HEK293 (cell line): ENCODE measurements at regions not wholly inside any gene's neighbourhood (a gene's known extent, or its start where the extent isn't known, plus 50 kb on each side); places are given as distances from the start of the nearest gene placed in this dataset.
"Not testable (repeated sequence)": the region's sequence is repeated elsewhere in the genome, so short reads cannot be mapped to it uniquely, and the experiment has no call there.

ENCODE experiments used
- CTCF ChIA-PET: fragments of 350-600 bp; formaldehyde crosslinking; extraction: SDS; loops from one replicate; lab custom pipeline; 2021; ENCODE audit warnings: antibody characterized with exemption; lab: Yijun Ruan, JAX
- POLR2A ChIA-PET: fragments of 300-600 bp; formaldehyde crosslinking; extraction: SDS; loops from one replicate; lab custom pipeline; 2020; ENCODE audit warnings: antibody characterized with exemption, inconsistent platforms; lab: Yijun Ruan, JAX
- H3K27ac ChIP-seq: fragments of 200-500 bp; sonication (Bioruptor generic); 2 replicates; pipeline ENCODE4 v1.5.1; 2014; ENCODE audit warnings: low read depth, low read length, control low read depth, inconsistent platforms; ENCODE audit errors: extremely low read depth
- H3K36me3 ChIP-seq, 2 experiments: fragments of 200-500 bp in 1 of 2; sonication (Bioruptor generic) in 1 of 2; 1 replicate in 1 of 2; 2 replicates in 1 of 2; pipeline ENCODE4 v1.5.1; 2014 to 2017; ENCODE audit warnings: inconsistent platforms in 2 of 2, low read length in 2 of 2; ENCODE audit not compliant: control insufficient read depth in 2 of 2, insufficient read depth in 1 of 2
- H3K4me1 ChIP-seq: fragments of 200-500 bp; sonication (Bioruptor generic); 2 replicates; pipeline ENCODE4 v1.5.1; 2014; ENCODE audit warnings: mild to moderate bottlenecking, low read length, inconsistent platforms; ENCODE audit not compliant: control insufficient read depth, insufficient read depth
- H3K4me3 ChIP-seq: 2 replicates; pipeline ENCODE4 v1.5.1; 2011; ENCODE audit warnings: low read depth, mild to moderate bottlenecking, control low read depth, low read length, moderate library complexity
- H3K9me3 ChIP-seq: fragments of 200-500 bp; sonication (Bioruptor generic); 2 replicates; pipeline ENCODE4 v1.5.1; 2014; ENCODE audit warnings: low read depth, low read length, inconsistent platforms; ENCODE audit not compliant: control insufficient read depth, insufficient read depth
- FEZF1 ChIP-seq: fragments of 450-650 bp; formaldehyde crosslinking; IDR thresholded peaks from 2 replicates; pipeline ENCODE4 v1.5.1; 2016; ENCODE audit warnings: missing biosample characterization, missing genetic modification characterization
- MEIS1 ChIP-seq: sonication (generic); formaldehyde crosslinking; IDR thresholded peaks from 2 replicates; pipeline ENCODE4 v1.8.1; 2022; ENCODE audit warnings: missing genetic modification reagents, mild to moderate bottlenecking, borderline replicate concordance
- PRDM10 ChIP-seq: fragments of 450-650 bp; formaldehyde crosslinking; IDR thresholded peaks from 2 replicates; pipeline ENCODE4 v1.5.1; 2016; ENCODE audit warnings: missing biosample characterization, missing genetic modification characterization
- REPIN1 ChIP-seq: fragments of 450-650 bp; formaldehyde crosslinking; IDR thresholded peaks from 2 replicates; pipeline ENCODE4 v1.5.1; 2017; ENCODE audit warnings: missing biosample characterization, missing genetic modification characterization, low read depth
- ZFP3 ChIP-seq: fragments of 450-650 bp; formaldehyde crosslinking; IDR thresholded peaks from 2 replicates; pipeline ENCODE4 v1.5.1; 2016; ENCODE audit warnings: low read depth, missing biosample characterization, missing genetic modification characterization
- ZNF138 ChIP-seq: fragments of 450-650 bp; formaldehyde crosslinking; IDR thresholded peaks from 2 replicates; pipeline ENCODE4 v1.5.1; 2016; ENCODE audit warnings: missing biosample characterization, missing genetic modification characterization, borderline replicate concordance
- ZNF433 ChIP-seq: fragments of 450-650 bp; formaldehyde crosslinking; IDR thresholded peaks from 2 replicates; pipeline ENCODE4 v1.5.1; 2016; ENCODE audit warnings: missing biosample characterization, missing genetic modification characterization, low read depth
- ZNF449 ChIP-seq: fragments of 450-650 bp; formaldehyde crosslinking; IDR thresholded peaks from 2 replicates; pipeline ENCODE4 v1.5.1; 2017; ENCODE audit warnings: missing biosample characterization, mild to moderate bottlenecking, missing genetic modification characterization, moderate library complexity
- ZNF514 ChIP-seq: fragments of 450-650 bp; formaldehyde crosslinking; IDR thresholded peaks from 2 replicates; pipeline ENCODE4 v1.5.1; 2016; ENCODE audit warnings: missing biosample characterization, missing genetic modification characterization
- ZNF544 ChIP-seq: fragments of 450-650 bp; formaldehyde crosslinking; IDR thresholded peaks from 2 replicates; pipeline ENCODE4 v1.5.0; 2017; ENCODE audit warnings: missing biosample characterization, missing genetic modification characterization
- ZNF596 ChIP-seq: fragments of 450-650 bp; IDR thresholded peaks from 2 replicates; pipeline ENCODE4 v1.5.0; 2018; ENCODE audit warnings: missing biosample characterization, mild to moderate bottlenecking, missing genetic modification characterization, moderate library complexity
- ZNF600 ChIP-seq: fragments of 450-650 bp; formaldehyde crosslinking; IDR thresholded peaks from 2 replicates; pipeline ENCODE4 v1.5.1; 2016; ENCODE audit warnings: missing biosample characterization, missing genetic modification characterization
- ZNF654 ChIP-seq: fragments of 450-650 bp; formaldehyde crosslinking; IDR thresholded peaks from 2 replicates; pipeline ENCODE4 v1.5.1; 2016; ENCODE audit warnings: low read depth, missing biosample characterization, missing genetic modification characterization
- ZNF707 ChIP-seq: fragments of 450-650 bp; formaldehyde crosslinking; IDR thresholded peaks from 2 replicates; pipeline ENCODE4 v1.5.1; 2016; ENCODE audit warnings: missing biosample characterization, missing genetic modification characterization
- ZNF76 ChIP-seq: fragments of 450-650 bp; formaldehyde crosslinking; IDR thresholded peaks from 2 replicates; pipeline ENCODE4; 2016; ENCODE audit warnings: low read depth, missing biosample characterization, missing genetic modification characterization, borderline replicate concordance
- TF ChIP-seq, protein P1 (sequence below): fragments of 450-650 bp; formaldehyde crosslinking; IDR thresholded peaks from 2 replicates; pipeline ENCODE4 v1.5.1; 2016; ENCODE audit warnings: missing biosample characterization, missing genetic modification characterization, borderline replicate concordance
- TF ChIP-seq, protein P2 (sequence below): fragments of 450-650 bp; formaldehyde crosslinking; IDR thresholded peaks from 2 replicates; pipeline ENCODE4 v1.5.1; 2016; ENCODE audit warnings: missing biosample characterization, missing genetic modification characterization

DNA sequence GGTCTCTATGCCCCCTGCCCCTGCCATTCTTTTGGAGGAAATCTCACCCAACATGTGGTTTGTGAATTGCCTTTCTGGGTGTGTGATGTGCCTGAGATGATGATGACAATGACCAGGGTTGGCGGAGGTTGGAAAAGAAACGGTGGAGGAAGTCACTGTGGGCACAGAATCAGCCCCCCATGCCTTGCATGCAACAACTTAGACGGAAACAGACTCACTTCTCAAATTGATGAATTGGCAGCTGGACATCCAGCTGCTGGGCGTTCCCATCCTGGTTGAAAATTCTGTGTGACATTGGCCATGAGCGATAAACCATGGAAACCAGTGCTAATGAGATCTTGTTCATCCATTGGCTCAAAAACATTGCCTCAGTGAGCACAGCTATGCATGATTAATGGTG is 95.8 kb upstream of the LY86 start (continued):
- TF ChIP-seq, protein P1, sequence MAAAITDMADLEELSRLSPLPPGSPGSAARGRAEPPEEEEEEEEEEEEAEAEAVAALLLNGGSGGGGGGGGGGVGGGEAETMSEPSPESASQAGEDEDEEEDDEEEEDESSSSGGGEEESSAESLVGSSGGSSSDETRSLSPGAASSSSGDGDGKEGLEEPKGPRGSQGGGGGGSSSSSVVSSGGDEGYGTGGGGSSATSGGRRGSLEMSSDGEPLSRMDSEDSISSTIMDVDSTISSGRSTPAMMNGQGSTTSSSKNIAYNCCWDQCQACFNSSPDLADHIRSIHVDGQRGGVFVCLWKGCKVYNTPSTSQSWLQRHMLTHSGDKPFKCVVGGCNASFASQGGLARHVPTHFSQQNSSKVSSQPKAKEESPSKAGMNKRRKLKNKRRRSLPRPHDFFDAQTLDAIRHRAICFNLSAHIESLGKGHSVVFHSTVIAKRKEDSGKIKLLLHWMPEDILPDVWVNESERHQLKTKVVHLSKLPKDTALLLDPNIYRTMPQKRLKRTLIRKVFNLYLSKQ (tag by site-specific recombination): no peak
- TF ChIP-seq ZNF514 (tag by site-specific recombination): no peak
- TF ChIP-seq ZNF76 (tag by site-specific recombination): no peak
- TF ChIP-seq ZNF449 (tag by site-specific recombination): no peak
- no peak for TF ChIP-seq ZNF600 (tag by site-specific recombination)
- no peak for TF ChIP-seq REPIN1 (tag by site-specific recombination)

- H3K4me3 ChIP-seq, H3K4me1 ChIP-seq, POLR2A ChIA-PET, H3K9me3 ChIP-seq, H3K36me3 ChIP-seq, H3K27ac ChIP-seq: not testable (repeated sequence)
- CTCF ChIA-PET: interaction anchor here (0.5 to 4.3 kb wide), 20 partner anchors 10 to 1350 kb away, joined by 3 to 32 read pairs (median 3); no protein-coding TSS in a partner anchor
These were observed 94.4 kb upstream of the LY86 start for GRCh38 chr6:6494139-6494538.

GRCh38 chr6:6494677-6495076 is 93.8 kb upstream of the LY86 start:
- no peak overlapping the region for H3K4me3 ChIP-seq
- no peaks in the 10 kb centered on the region for H3K36me3 ChIP-seq
- no peaks in the 10 kb centered on the region for H3K9me3 ChIP-seq
- no peak overlapping the region for H3K27ac ChIP-seq
- H3K4me1 ChIP-seq: no peaks in the 10 kb centered on the region
- TF ChIP-seq ZNF654 (peak; percentile 42), ZNF544 (no peak)
- CTCF ChIA-PET: interaction anchor here (0.5 to 4.3 kb wide), 20 partner anchors 9 to 1051 kb away, joined by 3 to 32 read pairs (median 3); no protein-coding TSS in a partner anchor
- POLR2A ChIA-PET: no interaction called here

GRCh38 chr6:6495851-6496250 is 92.7 kb upstream of the LY86 start:
- Histone ChIP-seq H3K4me1 (no peaks in the 10 kb centered on the region), H3K4me3 (no peak overlapping the region), H3K36me3 (no peaks in the 10 kb centered on the region), H3K9me3 (no peaks in the 10 kb centered on the region), H3K27ac (no peak overlapping the region)
- POLR2A ChIA-PET: no interaction called here
- CTCF ChIA-PET: interaction anchor here (0.6 to 4.3 kb wide), 14 partner anchors 9 to 1097 kb away, joined by 3 to 32 read pairs (median 3); partner anchors contain the start of gene NRN1
- TF ChIP-seq ZNF449 (tag by site-specific recombination) (no peak), ZNF138 (tag by site-specific recombination) (no peak), MEIS1 (CRISPR knock-in tag) (no peak), ZNF707 (no peak), ZNF596 (tag by site-specific recombination) (no peak), ZFP3 (tag by site-specific recombination) (no peak), ZNF433 (tag by site-specific recombination) (no peak), FEZF1 (tag by site-specific recombination) (no peak), PRDM10 (no peak)
- TF ChIP-seq, protein P2, sequence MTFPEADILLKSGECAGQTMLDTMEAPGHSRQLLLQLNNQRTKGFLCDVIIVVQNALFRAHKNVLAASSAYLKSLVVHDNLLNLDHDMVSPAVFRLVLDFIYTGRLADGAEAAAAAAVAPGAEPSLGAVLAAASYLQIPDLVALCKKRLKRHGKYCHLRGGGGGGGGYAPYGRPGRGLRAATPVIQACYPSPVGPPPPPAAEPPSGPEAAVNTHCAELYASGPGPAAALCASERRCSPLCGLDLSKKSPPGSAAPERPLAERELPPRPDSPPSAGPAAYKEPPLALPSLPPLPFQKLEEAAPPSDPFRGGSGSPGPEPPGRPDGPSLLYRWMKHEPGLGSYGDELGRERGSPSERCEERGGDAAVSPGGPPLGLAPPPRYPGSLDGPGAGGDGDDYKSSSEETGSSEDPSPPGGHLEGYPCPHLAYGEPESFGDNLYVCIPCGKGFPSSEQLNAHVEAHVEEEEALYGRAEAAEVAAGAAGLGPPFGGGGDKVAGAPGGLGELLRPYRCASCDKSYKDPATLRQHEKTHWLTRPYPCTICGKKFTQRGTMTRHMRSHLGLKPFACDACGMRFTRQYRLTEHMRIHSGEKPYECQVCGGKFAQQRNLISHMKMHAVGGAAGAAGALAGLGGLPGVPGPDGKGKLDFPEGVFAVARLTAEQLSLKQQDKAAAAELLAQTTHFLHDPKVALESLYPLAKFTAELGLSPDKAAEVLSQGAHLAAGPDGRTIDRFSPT (tag by site-specific recombination): no peak
